Subcutaneous adipose tissue (tissue), 1 donor: ENCODE measurements at regions not wholly inside any gene's neighbourhood (a gene's known extent, or its start where the extent isn't known, plus 50 kb on each side); places are given as distances from the start of the nearest gene placed in this dataset.

Experiments
- TF ChIP-seq, protein P1 (sequence below): fragments of 450-650 bp; IDR thresholded peaks from one replicate; pipeline ENCODE4 v1.5.1; 2016; ENCODE audit warnings: low read depth, mild to moderate bottlenecking, control low read depth, antibody characterized with exemption, moderate library complexity

DNA sequence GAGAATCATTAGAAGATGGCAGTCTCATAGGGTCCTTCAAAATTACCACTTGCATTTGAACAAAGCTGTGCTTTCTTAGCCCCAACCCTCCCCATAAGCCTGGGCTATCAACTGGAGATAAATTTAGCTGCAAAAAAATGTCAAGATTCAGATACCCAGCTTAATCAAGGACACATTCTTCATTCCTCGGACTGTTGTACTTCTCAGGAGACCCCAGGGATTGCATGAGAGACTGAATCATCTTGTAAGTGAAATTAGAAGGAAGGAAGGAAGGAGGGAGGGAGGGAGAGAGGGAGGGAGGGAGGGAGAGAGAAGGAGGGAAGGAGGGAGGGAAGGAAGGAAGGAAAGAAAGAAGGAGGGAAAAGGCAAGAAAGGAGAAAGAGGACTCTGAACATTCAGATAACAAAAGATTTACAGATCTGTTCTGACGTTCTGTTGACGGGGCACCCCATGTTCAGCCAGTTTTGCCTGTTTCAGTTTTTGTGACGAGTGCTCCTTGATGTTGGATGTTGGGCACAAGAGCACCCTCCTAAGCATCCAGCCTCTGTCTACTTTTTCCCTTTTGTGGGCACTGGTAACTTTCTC is 498.7 kb downstream of the PREX1 start:
- TF ChIP-seq, protein P1, sequence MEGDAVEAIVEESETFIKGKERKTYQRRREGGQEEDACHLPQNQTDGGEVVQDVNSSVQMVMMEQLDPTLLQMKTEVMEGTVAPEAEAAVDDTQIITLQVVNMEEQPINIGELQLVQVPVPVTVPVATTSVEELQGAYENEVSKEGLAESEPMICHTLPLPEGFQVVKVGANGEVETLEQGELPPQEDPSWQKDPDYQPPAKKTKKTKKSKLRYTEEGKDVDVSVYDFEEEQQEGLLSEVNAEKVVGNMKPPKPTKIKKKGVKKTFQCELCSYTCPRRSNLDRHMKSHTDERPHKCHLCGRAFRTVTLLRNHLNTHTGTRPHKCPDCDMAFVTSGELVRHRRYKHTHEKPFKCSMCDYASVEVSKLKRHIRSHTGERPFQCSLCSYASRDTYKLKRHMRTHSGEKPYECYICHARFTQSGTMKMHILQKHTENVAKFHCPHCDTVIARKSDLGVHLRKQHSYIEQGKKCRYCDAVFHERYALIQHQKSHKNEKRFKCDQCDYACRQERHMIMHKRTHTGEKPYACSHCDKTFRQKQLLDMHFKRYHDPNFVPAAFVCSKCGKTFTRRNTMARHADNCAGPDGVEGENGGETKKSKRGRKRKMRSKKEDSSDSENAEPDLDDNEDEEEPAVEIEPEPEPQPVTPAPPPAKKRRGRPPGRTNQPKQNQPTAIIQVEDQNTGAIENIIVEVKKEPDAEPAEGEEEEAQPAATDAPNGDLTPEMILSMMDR, result no peak

DNA sequence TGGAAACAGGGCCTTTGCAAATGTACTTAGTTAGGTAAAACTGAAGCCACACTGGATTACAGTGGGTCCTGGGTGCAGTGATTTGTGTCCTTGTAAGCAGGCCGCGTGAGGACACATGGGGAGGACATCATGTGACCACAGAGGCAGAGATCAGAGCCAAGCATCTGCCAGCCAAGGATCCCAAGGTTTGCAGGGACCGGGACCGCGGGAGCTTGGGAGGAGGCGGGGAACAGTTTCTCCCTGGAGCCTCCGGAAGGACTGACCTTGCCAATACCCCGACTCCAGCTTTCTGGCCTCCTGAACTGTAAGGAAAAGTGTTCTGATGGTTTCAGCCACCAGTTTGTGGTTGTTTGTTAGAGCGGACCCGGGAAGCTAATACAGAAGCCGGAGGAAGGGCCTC is 500.9 kb downstream of the PREX1 start:
- TF ChIP-seq, protein P1, result no peak

DNA sequence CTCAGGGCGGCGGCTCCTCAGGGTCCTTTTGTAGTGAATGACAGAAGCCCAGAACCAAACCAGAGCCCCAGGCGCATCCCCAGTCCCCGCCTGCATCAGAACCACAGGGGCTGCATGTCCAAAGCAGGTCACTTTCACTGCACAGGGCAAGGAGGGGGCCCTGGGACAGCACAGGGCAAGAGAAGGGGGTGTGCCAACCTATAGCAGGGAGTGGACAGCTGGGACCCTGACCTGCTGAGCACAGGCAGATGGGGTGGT is 501.4 kb downstream of the PREX1 start:
- TF ChIP-seq, protein P1, result no peak

DNA sequence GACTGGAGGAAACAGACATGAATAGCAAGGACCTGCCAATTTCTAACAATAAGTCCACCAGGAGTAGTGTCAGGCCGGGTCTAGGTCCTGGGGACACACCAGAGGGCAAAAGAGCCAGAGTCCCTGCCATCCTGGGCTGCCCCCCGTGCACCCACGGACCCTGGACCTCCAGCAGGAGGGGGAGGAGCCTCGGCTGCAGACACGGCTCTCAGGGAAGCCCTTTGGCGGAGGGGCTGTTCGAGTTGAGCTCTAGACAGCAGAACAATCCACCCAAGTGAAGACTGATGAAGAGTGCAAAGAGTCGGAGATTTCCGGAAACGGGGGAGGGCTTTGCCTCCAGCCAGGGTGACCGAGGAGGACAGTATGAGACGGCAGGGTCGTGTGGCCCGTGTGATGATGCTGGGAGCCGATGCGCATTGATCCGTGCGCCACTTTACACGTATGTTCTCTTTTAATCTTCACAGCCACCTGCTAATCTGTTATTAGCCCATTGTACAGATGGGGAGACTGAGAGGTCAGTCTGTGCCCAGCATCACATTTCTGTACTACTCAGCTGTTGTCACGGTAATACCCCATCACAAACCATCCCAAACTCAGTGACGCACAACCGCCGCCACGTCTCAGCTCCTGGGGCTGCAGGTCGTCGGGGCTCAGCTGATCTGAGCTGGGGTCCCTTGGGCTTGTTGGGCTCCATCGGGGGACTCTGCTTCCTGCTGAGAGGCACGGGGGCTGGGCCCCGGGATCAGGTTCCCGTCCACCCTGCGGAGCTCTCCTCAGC is 502.0 kb downstream of the PREX1 start:
- TF ChIP-seq, protein P1, result no peak

DNA sequence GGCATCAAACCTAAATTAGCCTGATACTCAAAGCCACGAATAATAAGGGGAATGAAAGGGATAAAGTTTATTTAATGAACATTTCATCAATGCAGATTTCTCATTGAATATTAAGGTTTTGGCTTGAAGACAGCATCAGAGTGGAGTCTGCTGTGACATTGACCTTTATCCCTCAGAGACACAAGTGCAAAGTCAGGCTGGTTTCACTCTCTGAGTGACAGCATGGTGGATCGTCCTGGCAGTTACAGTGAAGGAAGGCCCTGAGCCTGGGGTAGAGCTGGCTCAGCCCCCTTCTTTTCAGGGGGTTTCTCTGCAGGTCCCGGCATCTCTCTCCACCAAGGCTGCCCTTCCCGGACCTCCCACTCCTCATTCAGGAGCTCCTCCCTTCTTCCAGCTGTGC is 503.1 kb downstream of the PREX1 start:
- TF ChIP-seq, protein P1, result no peak

DNA sequence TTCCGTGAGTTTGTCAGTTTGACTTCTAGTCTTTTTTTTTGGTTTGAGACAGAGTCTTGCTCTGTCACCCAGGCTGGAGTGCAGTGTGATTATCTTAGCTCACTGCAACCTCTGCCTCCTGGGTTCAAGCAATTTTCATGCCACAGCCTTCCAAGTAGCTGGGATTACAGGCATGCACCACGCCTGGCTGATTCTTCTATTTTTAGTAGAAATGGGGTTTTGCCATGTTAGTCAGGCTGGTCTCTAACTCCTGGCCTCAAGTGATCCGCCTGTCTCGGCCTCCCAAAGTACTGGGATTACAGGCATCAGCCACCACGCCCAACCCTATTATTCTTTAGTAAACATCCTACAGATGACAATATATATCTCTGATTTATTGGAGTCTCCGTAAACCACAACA is 506.5 kb downstream of the PREX1 start:
- TF ChIP-seq, protein P1, result no peak

- TF ChIP-seq, protein P1, result no peak
These were observed 507.7 kb downstream of the PREX1 start for GRCh38 chr20:48319943-48320584.
